ENCODE measurements at regions not wholly inside any gene's neighbourhood (a gene's known extent, or its start where the extent isn't known, plus 50 kb on each side); places are given as distances from the start of the nearest gene placed in this dataset.

DNA sequence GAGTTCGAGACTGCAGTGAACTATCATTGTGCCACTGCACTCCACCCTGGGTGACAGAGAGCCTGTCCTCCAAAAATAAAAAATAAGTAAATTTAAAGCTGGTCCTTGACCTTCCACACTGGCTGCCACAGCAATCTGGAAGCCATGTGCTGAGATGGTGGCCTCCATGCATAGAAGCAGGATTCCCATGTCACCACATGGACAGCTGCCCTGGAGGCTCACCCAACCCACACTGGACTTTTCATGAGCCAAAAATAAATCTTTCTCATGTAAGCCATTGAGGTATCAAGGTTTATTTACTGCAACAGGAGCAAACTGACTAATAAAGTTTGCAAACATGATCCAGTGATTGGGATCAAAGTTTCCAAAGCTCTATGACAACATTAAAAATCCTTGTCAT, 88.5 kb downstream of the SETD4 start:
- TF ChIP-seq, protein P1, sequence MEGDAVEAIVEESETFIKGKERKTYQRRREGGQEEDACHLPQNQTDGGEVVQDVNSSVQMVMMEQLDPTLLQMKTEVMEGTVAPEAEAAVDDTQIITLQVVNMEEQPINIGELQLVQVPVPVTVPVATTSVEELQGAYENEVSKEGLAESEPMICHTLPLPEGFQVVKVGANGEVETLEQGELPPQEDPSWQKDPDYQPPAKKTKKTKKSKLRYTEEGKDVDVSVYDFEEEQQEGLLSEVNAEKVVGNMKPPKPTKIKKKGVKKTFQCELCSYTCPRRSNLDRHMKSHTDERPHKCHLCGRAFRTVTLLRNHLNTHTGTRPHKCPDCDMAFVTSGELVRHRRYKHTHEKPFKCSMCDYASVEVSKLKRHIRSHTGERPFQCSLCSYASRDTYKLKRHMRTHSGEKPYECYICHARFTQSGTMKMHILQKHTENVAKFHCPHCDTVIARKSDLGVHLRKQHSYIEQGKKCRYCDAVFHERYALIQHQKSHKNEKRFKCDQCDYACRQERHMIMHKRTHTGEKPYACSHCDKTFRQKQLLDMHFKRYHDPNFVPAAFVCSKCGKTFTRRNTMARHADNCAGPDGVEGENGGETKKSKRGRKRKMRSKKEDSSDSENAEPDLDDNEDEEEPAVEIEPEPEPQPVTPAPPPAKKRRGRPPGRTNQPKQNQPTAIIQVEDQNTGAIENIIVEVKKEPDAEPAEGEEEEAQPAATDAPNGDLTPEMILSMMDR (IDR thresholded peaks at IDR 0.05; ENCODE audit: low read depth, low read length, missing control alignments) = no peak
- DNase-seq (ENCODE audit: extremely low read depth, low read depth) = no peak

DNA sequence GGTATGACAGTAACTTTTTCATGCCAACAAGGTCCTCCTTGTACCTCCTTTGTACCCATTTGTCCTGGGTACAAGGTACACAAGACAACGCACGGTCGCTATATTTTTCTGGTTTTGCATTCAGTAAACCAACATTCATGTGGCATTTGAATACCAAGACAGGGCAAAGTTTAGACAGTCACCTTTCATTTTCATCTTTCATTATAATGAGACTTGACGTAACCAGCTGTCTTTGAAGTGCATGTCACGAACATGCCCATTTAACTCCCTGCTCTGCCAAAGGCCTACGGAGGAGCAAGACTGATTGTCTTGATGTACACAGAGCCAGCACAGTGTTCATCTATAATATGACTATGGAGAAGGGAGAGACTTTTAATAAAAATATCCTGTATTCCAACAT, 91.0 kb downstream of the SETD4 start:
- H3K4me3 ChIP-seq (replicated peaks; ENCODE audit: low read depth, low read length) = no peak overlapping the region
- TF ChIP-seq, protein P1 (IDR thresholded peaks at IDR 0.05; ENCODE audit: low read depth, low read length, missing control alignments) = no peak
- no peak for DNase-seq (ENCODE audit: extremely low read depth, low read depth)

More for the DNA sequence above, 88.5 kb downstream of the SETD4 start:
- no peak overlapping the region for H3K4me3 ChIP-seq (replicated peaks; ENCODE audit: low read depth, low read length)

DNA sequence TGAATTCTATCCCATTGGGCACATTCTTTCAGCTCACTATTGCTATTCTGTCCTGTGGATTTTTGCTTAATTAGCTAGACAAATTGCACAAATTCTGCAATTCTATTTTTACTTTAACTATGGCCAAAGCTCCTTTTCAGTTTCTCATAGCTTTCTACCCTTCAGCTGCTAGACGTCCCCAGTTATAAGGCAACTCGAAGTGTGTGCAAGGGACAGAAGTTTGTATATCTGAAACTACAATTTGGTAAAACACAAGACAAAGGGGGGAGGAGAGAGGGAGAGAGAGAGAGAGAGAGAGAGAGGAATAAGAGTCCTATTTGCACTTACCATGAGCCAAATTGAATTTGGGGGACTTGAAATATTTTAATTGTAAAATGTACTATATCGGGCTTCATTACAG, 91.8 kb downstream of the SETD4 start:
- TF ChIP-seq, protein P1 (IDR thresholded peaks at IDR 0.05; ENCODE audit: low read depth, low read length, missing control alignments) = no peak
- no peak for DNase-seq (ENCODE audit: extremely low read depth, low read depth)
- H3K4me3 ChIP-seq (replicated peaks; ENCODE audit: low read depth, low read length) = no peak overlapping the region

DNA sequence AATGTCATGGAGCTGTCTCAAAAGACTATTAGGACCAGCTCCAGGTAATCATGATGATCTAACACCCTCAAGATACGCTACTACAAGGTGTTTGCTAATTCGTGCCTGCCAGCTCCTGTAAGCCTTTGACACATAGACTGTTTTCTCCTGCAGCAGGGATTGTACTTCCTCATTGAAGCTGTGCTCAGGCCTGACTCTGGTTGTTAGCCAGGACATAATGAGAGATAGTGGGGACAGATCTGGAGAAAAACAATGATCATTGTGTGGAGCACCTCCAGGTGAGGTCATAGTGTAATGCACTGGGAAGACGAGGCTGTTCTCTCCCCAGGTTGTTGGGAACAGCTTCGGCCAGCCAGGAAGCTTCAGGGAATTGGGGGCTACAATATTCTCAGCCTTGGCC, 94.6 kb downstream of the SETD4 start:
- TF ChIP-seq, protein P1 (IDR thresholded peaks at IDR 0.05; ENCODE audit: low read depth, low read length, missing control alignments) = no peak
- no peak for DNase-seq (ENCODE audit: extremely low read depth, low read depth)
- H3K4me3 ChIP-seq (replicated peaks; ENCODE audit: low read depth, low read length) = no peak overlapping the region

DNA sequence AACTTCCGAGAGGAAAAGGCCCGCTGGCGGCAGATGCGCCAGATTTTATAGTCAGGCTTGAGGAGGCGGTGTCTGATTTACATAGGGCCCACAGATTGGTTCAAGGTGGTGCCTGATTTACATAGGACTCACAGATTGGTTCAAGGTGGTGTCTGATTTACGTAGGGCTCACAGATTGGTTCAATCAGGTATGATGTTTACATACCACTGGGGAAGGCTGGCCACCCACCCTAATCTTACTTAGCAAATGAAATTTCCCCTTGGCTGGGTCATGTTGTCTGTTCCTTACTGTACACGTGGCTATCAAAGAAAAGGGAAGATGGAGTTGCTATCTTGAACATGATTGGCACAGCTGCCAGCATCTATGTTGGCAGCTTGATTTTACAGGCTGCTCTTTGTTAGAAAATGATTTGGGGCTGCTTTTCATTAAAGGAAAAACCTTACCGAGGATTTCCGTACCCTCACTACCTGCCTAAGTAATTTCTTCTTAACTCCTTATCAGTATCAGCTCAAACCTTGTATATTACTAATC, 96.3 kb downstream of the SETD4 start:
- H3K4me3 ChIP-seq (replicated peaks; ENCODE audit: low read depth, low read length) = no peak overlapping the region
- DNase-seq (ENCODE audit: extremely low read depth, low read depth) = peak; percentile 21
- TF ChIP-seq, protein P1 (IDR thresholded peaks at IDR 0.05; ENCODE audit: low read depth, low read length, missing control alignments) = no peak

DNA sequence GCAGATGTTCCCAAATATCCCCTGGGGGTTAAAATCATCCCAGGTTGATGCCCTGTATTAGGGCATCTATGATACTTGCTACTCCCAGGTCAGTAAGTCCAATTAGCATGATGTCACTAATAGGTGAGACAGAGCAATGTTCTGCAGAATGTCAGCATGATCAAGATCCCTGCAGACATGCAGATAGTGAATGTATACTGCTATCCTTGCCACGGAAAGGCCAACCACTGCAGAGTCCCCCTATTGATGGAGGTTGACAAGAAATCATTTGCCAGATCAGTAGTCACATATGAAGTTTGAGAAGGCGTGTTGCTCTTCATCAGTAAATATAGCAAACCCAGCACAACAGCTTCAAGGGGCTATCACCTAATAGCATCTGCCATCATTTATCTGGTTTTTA, 97.4 kb downstream of the SETD4 start:
- no peak overlapping the region for H3K4me3 ChIP-seq (replicated peaks; ENCODE audit: low read depth, low read length)
- DNase-seq (ENCODE audit: extremely low read depth, low read depth) = no peak
- TF ChIP-seq, protein P1 (IDR thresholded peaks at IDR 0.05; ENCODE audit: low read depth, low read length, missing control alignments) = no peak

DNA sequence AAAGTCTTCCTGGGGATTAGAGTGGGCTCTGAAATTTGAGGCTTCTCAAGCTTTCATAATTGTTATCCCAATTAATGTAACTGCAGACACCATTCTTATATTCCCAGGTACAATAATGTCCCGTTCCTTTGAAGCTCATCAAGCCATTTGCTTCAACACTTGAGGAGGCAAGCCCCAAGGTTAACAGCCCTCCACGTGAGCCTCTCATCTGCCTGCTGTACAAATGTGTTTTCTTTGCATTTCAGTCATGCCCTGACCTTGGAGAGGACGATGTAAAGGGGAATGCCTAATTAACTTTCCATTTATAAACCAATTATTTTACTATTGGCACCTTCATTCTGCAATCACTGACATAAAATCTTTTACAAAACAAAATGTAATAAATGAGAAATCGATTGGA, 106.3 kb downstream of the SETD4 start:
- no peak overlapping the region for H3K4me3 ChIP-seq (replicated peaks; ENCODE audit: low read depth, low read length)
- TF ChIP-seq, protein P1 (IDR thresholded peaks at IDR 0.05; ENCODE audit: low read depth, low read length, missing control alignments) = no peak
- no peak for DNase-seq (ENCODE audit: extremely low read depth, low read depth)

Measured in HFF-Myc (cell line).